NCI-H2196 treated with DMSO at 0.1 percent for 48 hours (cell line): ENCODE measurements at regions not wholly inside any gene's neighbourhood (a gene's known extent, or its start where the extent isn't known, plus 50 kb on each side); places are given as distances from the start of the nearest gene placed in this dataset.
"Not testable (repeated sequence)": the region's sequence is repeated elsewhere in the genome, so short reads cannot be mapped to it uniquely, and the experiment has no call there.

ENCODE experiments used
- DNase-seq: peaks from one replicate; lab custom pipeline; 2025; ENCODE audit not compliant: unreplicated experiment; lab: John Stamatoyannopoulos, UW

DNA sequence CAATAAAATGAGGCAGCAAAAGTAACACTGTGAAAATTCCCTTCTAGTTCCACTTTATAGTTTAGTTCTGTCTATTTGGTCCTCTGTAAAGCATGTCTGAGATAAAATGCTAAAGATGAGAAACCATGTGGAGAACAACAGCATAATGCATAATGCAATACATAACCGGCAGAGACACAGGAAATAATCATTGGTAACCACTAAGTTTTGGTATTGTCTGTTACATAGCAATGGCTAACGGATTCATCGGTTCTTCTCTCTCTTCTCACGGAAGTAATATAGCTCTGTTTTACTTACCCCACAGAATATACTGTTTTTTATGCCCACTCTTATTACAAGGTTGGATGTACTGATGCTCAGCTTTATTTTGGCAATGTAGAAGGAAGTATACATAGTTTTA lies 158.9 kb downstream of the FAM174A start:
- DNase-seq, result no peak

DNA sequence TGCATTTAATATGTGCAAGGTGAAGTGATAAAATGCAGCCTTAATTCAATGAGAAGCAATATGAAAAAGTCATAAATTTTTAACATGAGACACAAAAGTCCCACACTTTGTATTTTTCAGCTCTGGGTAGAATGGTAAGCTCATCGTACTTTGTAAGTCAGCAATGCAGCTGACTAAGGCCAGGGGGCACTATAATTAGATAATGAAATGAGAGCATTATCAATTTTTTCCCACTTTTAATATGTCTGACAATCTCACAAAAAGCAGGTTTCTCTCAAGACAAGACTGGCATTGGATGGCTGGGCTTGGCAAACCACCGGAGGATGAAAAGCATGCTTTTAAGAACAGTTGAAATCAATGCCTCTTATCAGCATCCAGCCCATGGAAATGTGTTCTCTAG lies 162.8 kb downstream of the FAM174A start:
- DNase-seq, result no peak

DNA sequence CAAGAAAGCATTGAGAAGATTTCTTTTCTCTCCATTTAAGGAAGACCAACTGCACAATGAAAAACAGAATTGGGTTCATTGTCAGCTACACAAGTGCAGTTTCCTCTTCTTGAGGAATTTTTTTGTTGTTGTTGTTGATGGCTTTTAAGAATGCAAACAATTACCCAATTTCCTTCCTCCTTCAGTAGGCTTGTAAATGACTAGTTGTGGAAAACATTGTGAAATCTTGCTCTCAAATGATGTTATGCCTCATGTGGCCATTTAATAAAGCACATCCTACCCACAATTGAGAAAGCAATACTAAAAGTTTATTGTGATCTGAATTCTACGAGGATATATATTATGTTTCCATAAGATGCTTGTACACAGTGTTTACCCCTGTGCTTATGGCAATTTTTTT lies 171.6 kb downstream of the FAM174A start:
- no peak for DNase-seq

DNA sequence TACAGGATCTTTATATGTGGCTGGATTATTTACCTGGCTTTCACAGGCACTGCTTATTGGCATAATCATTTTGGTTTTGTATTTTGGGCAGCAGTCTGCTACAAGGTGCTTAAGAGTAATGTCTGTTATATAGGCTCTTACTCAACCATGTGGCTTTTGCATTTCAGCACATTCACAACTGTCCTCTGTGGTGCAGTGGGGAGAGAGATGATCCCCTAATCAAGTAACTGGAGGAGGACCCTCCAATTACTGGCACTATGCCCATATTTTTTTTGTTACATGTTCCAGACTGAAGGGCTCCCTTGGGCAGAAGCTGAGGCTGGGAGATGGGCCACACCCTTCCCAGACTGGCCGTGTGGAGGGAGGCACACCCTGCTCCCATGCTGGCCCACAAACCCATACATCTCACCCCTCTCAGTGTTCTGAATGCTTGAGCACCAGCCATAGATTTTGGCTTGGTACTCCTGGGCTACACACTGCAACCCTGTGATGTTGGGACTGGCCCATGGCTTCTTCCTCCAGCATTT lies 173.5 kb downstream of the FAM174A start:
- no peak for DNase-seq

DNA sequence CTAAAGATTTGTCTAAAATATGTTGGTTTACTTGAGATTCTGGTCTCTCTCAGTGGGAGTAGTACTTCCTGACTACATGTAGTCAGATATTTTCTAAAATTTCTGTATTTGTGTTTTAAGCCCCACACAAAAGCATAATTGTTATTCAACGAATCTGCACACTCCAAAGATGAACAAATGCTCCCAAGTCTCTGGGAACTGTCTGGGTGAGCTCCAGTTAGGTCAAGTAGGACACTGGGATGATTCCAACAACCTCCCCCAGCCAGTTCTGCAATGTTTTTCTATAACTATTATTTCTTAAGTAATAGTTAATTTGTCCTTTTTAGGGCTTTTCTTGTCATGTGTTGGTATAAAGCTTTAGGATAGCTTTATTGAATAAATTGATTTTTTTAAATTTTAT lies 174.6 kb downstream of the FAM174A start:
- no peak for DNase-seq

DNA sequence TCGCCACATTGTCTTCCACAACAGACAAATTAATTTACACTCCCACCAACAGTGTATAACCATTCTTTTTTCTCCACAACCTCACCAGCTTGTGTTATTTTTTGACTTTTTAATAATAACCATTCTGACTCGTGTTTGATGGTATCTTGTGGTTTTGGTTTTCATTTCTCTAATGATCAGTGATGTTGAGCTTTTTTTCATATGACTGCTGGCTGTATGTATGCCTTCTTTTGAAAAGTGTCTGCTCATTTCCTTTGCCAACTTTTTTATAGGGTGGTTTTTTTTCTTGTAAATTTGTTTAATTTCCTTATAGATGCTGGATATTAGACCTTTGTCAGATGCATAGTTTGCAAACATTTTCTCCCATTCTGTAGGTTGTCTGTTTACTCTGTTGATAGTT lies 179.6 kb downstream of the FAM174A start:
- DNase-seq, result not testable (repeated sequence)

DNA sequence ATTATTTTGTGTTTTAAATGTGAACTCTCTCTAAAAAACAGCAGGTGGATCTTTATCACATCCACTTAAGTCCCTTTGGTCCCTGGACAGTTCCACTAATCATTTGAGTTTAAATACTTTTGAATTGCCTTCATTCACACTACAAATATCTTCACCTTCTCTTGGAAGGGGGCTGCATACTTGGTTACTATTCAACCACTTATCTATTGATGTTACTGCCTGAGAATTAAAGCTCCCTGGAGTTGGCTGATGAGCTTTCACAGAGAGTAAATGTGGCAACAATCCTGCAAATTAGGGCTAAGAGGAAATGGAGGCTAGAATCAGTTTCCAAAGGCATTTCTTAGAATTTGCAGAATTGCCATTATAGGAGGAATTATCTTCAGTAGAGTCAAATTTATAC lies 180.4 kb downstream of the ST8SIA4 start:
- no peak for DNase-seq

DNA sequence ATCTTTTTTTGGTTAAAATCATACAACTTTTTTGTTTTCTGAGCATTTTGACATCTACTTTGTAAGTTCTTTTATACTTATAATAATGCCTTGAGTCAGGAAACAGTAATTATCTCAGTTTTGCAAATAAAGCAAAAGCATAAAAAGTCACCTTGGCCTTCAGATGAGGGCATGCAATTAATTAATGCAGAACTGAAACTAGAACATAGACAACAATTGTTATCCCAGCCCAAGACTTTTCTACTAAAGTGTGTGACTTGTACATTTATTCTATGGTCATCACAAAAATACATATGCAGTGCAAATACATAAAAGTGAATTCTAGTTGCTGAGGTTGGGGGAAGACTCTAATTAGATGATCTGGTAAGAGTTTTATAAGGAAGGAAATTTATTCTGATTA lies 179.9 kb downstream of the ST8SIA4 start:
- DNase-seq, result no peak

DNA sequence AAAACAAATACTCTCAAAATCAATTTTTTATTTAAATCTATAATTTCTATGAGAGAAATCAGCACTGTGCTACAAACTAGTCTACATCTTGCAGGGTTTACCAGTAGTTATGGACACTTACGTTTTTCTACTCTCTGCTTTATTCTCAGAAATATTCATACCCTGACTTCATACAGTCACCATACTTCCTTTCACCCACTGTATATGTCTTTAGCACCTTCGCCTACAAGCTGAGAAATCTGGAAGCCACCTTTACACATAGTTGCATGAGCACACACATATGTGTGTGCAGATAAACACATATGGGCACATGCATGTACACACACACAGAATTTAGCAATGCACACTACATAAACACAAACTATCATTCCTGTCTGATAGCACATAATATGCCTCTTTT lies 177.0 kb downstream of the ST8SIA4 start:
- DNase-seq, result no peak

DNA sequence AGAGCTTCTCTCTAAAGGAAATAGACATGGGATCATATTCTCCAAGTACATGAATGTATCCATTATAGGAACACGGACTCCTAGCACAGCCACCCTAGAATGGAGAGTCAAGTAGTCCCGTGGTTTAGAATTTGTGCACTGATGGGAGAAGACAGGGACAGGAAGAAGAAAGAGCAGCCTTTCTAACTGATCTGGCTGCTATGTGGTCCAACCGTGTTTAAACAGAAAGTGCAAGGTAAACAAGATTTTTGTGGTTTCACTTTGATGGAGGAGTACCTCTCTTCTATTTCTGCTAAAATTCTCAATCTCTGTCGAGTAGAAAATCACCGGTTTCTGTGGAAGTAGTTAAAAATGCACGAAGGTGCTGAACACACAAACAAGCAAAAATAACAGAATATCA lies 171.3 kb downstream of the ST8SIA4 start:
- DNase-seq, result no peak

DNA sequence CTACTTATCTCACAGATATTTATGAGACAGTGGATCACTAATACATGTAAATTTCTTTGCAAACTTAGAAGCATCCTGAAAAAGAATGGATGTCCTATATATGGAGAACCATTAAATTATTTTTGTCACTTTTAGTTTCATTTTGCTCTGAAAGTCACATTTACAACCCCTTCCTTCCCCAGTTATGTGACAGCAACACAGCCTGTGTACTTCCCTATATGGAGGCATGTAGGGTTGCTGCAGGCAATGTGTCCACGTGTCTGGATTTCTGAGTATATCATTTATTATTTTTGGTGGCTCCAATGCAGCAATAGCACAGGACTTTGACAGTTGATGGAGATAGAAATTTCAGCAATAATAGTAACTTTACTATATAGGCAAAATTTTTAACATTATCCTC lies 156.4 kb downstream of the ST8SIA4 start:
- no peak for DNase-seq

DNA sequence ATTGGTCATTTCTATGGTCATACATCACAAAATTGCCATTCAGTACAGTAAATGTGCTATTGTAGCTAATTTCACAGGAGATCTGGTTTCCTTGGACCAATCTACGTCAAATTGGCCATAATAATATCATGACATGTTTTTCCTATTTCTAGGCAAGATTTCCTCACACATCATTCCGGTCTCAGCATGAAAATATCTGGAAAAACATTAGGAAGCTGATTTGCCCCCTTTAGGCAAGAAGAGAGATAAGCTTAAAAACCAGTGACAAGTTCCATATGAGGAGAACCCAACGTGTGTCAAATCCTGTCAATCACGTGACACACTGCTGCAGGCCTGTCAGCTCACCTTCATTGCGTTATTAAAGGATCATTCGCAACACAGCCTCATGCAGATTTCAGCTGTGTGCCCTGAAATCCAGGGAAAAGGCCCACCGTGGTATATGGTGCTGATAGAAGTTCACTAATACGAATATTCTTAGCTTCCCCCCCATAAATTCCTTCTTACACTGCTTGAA lies 153.3 kb downstream of the ST8SIA4 start:
- DNase-seq, result no peak

DNA sequence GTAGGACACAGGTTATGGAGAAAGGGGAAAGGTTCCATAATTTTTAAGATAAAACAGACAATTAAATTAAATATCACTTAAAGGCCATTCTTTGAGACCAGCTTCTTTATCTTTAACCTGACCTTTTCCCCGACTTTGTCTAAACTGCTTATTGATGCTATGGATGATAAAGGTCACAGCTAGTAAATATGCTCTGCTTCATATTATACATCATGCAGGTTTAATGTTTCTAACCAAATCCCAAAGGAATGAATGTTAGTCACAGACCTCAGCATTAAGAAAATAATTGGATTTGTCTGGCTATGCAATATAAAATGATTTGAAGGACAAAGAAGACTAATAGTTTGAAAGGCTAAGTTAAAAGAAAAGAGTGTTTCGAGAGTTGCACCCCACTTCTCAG lies 147.6 kb downstream of the ST8SIA4 start:
- no peak for DNase-seq
